AG09319 (cell line): ENCODE measurements at regions not wholly inside any gene's neighbourhood (a gene's known extent, or its start where the extent isn't known, plus 50 kb on each side); places are given as distances from the start of the nearest gene placed in this dataset.

Experiments used
- DNase-seq: peaks from one replicate; pipeline ENCODE4 v3.0.0-alpha.2; 2010; ENCODE audit warnings: low read depth; ENCODE audit errors: extremely low read depth
- TF ChIP-seq, protein P1 (sequence below): IDR thresholded peaks from 2 replicates; pipeline ENCODE4 v1.5.1; 2011; ENCODE audit warnings: low read depth, mild to moderate bottlenecking, inconsistent platforms, low read length, moderate library complexity

DNA sequence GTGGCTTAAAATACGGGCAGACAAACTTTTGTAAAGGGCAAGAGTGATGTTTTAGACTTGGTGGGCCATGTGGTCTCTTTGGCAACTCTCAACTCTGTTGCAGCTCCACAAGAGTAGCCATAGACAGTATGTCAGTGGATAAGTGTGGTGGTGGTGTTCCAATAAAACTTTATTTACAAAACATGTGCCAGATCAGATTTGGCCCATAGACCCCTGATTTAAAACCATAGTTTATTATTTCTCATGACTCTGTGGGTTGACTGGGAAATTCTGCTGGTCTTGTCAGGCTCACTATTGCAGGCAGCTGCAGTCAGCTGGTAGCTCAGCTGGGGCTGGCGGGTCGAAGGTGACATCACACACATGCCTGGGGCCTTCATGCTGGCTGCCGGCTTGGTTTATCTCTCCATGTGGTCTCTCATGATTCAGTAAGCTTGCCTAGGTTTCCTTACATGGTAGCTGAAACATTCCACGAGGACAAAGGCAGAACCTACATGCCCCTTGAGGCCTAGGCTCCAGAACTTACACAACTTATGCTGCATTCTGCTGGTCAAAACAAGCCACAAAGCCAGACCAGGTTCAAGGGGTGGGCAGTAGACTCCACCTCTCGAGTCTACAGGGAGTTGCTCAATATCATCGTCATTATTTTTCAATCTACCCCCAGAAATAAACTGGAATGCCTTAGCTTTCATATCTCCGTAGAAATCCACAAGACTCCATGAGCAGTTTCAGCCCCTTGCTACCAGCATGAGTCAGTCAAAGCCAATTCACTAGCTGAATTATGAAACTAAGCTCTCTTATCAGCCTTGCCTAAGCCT lies 245.7 kb downstream of the WDR11 start:
- peak; percentile 11 for DNase-seq
- TF ChIP-seq, protein P1, sequence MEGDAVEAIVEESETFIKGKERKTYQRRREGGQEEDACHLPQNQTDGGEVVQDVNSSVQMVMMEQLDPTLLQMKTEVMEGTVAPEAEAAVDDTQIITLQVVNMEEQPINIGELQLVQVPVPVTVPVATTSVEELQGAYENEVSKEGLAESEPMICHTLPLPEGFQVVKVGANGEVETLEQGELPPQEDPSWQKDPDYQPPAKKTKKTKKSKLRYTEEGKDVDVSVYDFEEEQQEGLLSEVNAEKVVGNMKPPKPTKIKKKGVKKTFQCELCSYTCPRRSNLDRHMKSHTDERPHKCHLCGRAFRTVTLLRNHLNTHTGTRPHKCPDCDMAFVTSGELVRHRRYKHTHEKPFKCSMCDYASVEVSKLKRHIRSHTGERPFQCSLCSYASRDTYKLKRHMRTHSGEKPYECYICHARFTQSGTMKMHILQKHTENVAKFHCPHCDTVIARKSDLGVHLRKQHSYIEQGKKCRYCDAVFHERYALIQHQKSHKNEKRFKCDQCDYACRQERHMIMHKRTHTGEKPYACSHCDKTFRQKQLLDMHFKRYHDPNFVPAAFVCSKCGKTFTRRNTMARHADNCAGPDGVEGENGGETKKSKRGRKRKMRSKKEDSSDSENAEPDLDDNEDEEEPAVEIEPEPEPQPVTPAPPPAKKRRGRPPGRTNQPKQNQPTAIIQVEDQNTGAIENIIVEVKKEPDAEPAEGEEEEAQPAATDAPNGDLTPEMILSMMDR = no peak

DNA sequence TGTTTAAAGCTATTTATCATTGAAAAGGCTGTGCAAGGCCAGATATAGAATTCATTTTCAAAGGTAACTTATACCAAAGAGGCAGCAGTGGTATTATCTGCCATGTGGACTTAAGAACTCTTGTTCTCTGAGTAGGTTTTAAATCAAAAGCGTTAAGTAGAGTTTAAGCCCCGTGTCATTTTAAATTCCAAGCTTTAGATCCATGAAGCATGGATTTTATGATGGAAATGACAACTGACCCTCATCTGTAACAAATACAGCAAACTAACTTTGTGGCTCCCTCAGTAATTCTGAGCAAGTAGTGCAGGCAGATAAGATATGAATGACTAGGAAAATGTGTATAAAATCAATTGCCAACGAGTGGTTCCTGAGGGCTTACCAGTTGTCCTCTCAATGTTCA lies 247.0 kb downstream of the WDR11 start:
- TF ChIP-seq, protein P1 = no peak
- DNase-seq = no peak

DNA sequence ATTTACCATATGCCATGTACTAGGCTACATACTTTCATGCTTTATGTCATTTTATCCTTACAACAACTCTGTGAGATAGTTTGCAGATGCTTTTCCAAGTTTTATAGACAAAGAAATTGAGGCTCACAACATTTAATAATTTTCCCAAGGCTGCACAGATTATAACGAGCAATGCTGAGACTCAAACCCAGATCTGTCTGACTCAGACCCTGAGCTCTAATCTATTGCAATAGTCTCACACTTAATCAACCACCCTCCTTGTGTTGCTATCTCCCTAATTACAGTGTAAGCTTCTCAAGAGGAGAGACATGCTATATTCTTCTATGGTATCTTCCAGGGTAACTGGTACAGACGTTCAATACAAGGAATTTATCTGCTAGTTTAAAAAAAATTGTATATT lies 247.6 kb downstream of the WDR11 start:
- TF ChIP-seq, protein P1 = no peak
- no peak for DNase-seq

- no peak for DNase-seq
- TF ChIP-seq, protein P1 = no peak
These were observed 248.0 kb downstream of the WDR11 start for GRCh38 chr10:121099181-121099580.

- no peak for DNase-seq
- TF ChIP-seq, protein P1 = no peak
These were observed 248.4 kb downstream of the WDR11 start for GRCh38 chr10:121099592-121099991.

DNA sequence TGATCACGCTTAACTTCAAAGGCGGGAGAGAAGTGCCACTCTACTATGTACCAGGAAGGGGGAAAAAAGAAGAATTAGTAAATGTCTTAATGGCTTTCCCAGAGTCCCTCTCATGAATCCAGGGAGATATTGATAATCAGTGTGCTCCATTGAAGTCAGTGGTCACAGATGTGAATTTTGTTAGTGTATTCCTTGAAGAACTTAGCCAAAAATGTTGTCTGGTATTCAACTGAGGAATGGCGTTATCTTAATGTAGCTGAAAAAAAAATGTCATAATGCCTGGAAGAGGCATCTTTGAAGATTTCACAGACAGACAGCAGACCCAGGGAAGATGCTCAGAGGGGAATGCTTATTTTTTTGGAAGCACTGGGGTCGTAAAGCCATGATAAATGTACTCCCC lies 250.4 kb downstream of the WDR11 start:
- no peak for DNase-seq
- TF ChIP-seq, protein P1 = no peak

DNA sequence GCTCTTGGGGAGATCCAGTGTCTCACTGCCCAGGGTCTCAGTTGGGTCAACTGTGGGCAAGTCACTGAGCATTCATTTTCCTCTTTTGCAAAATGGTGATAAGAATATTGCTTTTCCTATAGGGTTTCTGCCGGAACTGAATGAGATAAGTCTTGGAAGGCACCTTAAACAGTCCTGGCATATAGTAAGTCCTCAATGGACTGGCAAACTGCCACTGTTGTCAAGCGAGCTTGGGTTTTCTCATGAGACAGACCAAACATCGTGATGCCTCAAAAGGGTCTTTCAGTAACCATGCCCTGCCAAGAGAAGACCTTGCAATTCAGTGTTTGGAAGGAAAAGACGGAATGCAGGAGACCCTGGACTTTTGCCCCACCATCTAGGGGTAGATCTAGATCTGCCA lies 251.5 kb downstream of the WDR11 start:
- DNase-seq = no peak
- TF ChIP-seq, protein P1 = no peak
